BE2C (cell line): ENCODE measurements at regions not wholly inside any gene's neighbourhood (a gene's known extent, or its start where the extent isn't known, plus 50 kb on each side); places are given as distances from the start of the nearest gene placed in this dataset.
"Not testable (repeated sequence)": the region's sequence is repeated elsewhere in the genome, so short reads cannot be mapped to it uniquely, and the experiment has no call there.

ENCODE experiments used
- DNase-seq: peaks from one replicate; pipeline ENCODE4 v3.0.0-alpha.2; 2020
- H3K27me3 ChIP-seq: fragments of 250-450 bp; sonication (Bioruptor Pico); 2 replicates; pipeline ENCODE4 v1.5.1; 2020; ENCODE audit warnings: mild to moderate bottlenecking
- H3K36me3 ChIP-seq: fragments of 250-450 bp; sonication (Bioruptor Pico); 2 replicates; pipeline ENCODE4 v1.5.1; 2020; ENCODE audit warnings: mild to moderate bottlenecking
- H3K4me1 ChIP-seq: fragments of 250-450 bp; sonication (Bioruptor Pico); 2 replicates; pipeline ENCODE4 v1.5.1; 2020
- H3K4me3 ChIP-seq: 2 replicates; pipeline ENCODE4 v1.5.1; 2011; ENCODE audit warnings: low read depth, low read length
- H3K9me3 ChIP-seq: fragments of 250-450 bp; sonication (Bioruptor Pico); 2 replicates; pipeline ENCODE4 v1.5.1; 2020
- TF ChIP-seq, protein P1 (sequence below): IDR thresholded peaks from 2 replicates; pipeline ENCODE4 v1.5.1; 2012; ENCODE audit warnings: mild to moderate bottlenecking, low read depth, low read length

DNA sequence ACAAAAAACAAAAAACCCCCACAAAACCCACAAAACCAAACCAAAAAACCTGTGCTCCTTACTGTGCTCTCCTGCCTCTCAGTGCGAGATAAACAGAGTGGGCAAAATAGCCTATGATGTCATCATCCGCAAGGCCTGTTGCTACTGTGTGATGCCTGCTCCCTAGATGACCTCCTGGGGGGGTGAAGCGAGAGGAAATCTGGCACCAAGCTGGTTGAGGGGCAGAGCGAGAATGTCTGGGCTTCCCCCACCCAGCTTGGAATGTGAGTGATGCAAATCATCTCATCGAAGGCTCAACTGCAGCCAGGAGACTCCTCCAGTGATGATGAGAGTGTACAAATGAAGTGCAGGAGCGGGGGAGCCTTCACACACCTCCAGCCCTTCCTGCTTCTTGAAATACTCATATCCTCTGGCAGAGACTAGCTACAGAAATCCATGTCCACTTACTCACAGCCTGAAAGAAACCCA lies 57.7 kb upstream of the MAP4K3 start:
- Histone ChIP-seq H3K27me3 (no peaks in the 10 kb centered on the region), H3K4me1 (no peaks in the 10 kb centered on the region), H3K36me3 (no peaks in the 10 kb centered on the region), H3K4me3 (no peak overlapping the region), H3K9me3 (no peaks in the 10 kb centered on the region)
- TF ChIP-seq, protein P1, sequence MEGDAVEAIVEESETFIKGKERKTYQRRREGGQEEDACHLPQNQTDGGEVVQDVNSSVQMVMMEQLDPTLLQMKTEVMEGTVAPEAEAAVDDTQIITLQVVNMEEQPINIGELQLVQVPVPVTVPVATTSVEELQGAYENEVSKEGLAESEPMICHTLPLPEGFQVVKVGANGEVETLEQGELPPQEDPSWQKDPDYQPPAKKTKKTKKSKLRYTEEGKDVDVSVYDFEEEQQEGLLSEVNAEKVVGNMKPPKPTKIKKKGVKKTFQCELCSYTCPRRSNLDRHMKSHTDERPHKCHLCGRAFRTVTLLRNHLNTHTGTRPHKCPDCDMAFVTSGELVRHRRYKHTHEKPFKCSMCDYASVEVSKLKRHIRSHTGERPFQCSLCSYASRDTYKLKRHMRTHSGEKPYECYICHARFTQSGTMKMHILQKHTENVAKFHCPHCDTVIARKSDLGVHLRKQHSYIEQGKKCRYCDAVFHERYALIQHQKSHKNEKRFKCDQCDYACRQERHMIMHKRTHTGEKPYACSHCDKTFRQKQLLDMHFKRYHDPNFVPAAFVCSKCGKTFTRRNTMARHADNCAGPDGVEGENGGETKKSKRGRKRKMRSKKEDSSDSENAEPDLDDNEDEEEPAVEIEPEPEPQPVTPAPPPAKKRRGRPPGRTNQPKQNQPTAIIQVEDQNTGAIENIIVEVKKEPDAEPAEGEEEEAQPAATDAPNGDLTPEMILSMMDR = no peak
- DNase-seq = no peak

GRCh38 chr2:39497082-39497801 lies 60.2 kb upstream of the MAP4K3 start:
- no peak for DNase-seq
- H3K9me3 ChIP-seq = no peaks in the 10 kb centered on the region
- H3K36me3 ChIP-seq = no peaks in the 10 kb centered on the region
- TF ChIP-seq, protein P1 = no peak
- H3K4me3 ChIP-seq = no peak overlapping the region
- H3K27me3 ChIP-seq = no peaks in the 10 kb centered on the region
- H3K4me1 ChIP-seq = no peaks in the 10 kb centered on the region

GRCh38 chr2:39498176-39498575 lies 61.1 kb upstream of the MAP4K3 start:
- not testable (repeated sequence) for H3K36me3 ChIP-seq, H3K4me1 ChIP-seq, DNase-seq, H3K9me3 ChIP-seq, H3K4me3 ChIP-seq, H3K27me3 ChIP-seq

DNA sequence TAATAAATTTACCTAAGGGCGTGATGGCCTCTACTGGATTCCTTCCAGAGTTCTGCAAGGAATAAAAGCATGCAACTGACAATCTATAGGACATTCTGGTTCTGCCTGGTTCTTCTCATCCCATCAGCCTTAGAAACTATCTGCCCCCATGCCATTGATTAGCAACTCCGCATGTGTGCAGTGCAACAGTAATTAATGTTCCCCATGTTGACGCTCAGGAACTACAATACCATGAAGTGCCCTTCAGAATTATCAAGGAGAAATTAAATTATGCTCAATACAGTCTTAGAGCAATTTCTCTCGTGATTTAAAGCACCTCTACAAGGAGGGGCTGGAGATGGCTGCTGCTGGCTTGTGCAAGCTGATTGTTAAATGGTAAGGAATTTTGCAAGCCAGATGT lies 61.7 kb upstream of the MAP4K3 start:
- DNase-seq = no peak
- TF ChIP-seq, protein P1 = no peak
- Histone ChIP-seq H3K36me3 (no peaks in the 10 kb centered on the region), H3K27me3 (no peaks in the 10 kb centered on the region), H3K4me1 (no peaks in the 10 kb centered on the region), H3K4me3 (no peak overlapping the region), H3K9me3 (no peaks in the 10 kb centered on the region)

DNA sequence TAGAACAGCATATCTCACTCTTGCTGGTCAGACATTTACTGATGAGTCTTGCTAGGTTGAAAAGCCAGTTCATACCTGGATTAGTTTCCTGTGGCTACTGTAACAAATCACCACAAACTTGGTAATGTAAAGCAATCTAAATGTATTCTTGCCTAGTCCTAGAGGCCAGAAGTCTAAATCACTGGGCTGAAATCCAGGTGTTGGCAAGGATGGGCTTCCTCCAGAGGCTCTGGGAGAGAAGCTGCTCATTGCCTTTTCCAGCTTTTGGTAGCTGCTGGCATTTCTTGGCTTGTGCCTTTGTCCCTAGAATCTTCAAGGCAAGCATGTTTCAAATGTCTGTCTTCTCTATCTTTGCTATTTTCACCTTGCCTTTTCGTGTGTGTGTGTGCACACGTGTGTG lies 62.3 kb upstream of the MAP4K3 start:
- DNase-seq = no peak
- Histone ChIP-seq H3K27me3 (no peaks in the 10 kb centered on the region), H3K36me3 (no peaks in the 10 kb centered on the region), H3K4me3 (no peak overlapping the region), H3K9me3 (no peaks in the 10 kb centered on the region), H3K4me1 (no peaks in the 10 kb centered on the region)
- TF ChIP-seq, protein P1 = no peak

DNA sequence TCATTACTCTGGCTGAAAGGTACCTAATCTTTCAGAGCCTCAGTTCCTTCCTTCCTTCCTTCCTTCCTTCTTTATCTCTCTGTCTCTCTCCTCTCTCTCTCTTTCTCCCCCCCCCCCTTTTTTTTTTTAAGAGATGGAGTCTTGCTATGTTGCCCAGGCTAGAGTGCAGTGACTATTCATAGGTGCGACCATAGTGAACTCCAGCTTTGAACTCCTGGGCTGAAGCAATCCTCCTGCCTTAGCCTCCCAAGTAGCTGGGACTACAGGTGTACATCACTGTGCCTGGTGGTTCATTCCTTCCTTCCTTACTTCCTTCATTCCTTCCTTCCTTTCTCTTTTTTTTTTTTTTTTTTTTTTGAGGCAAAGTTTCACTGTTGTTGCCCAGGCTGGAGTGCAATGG lies 64.3 kb upstream of the MAP4K3 start:
- H3K4me1 ChIP-seq = no peaks in the 10 kb centered on the region

More for the DNA sequence above, 64.3 kb upstream of the MAP4K3 start:
- no peak for DNase-seq
- Histone ChIP-seq H3K36me3 (no peaks in the 10 kb centered on the region), H3K27me3 (no peaks in the 10 kb centered on the region), H3K9me3 (no peaks in the 10 kb centered on the region), H3K4me3 (no peak overlapping the region)
- TF ChIP-seq, protein P1 = no peak
